GM23248 (cell line): ENCODE measurements at regions not wholly inside any gene's neighbourhood (a gene's known extent, or its start where the extent isn't known, plus 50 kb on each side); places are given as distances from the start of the nearest gene placed in this dataset.

Source experiments
- DNase-seq: peaks from one replicate; pipeline ENCODE4 v3.0.0-alpha.2; 2015
- H2AFZ ChIP-seq: fragments of 200-600 bp; sonication (generic); 2 replicates; pipeline ENCODE4 v1.6.1; 2016; ENCODE audit warnings: antibody characterized with exemption
- H3F3A ChIP-seq: fragments of 200-600 bp; sonication (generic); 2 replicates; pipeline ENCODE4 v1.6.1; 2016; ENCODE audit warnings: mild to moderate bottlenecking, antibody characterized with exemption, mixed run types; ENCODE audit not compliant: insufficient read depth
- H3K27ac ChIP-seq: fragments of 200-600 bp; sonication (generic); 2 replicates; pipeline ENCODE4 v1.5.1; 2016; ENCODE audit warnings: mild to moderate bottlenecking
- H3K27me3 ChIP-seq: fragments of 200-600 bp; sonication (generic); replicated peaks from 2 replicates; pipeline ENCODE4 v1.6.1; 2016; ENCODE audit warnings: mild to moderate bottlenecking; ENCODE audit not compliant: insufficient read depth
- H3K36me3 ChIP-seq: fragments of 200-600 bp; sonication (generic); 2 replicates; pipeline ENCODE4 v1.6.1; 2016; ENCODE audit warnings: low read depth, mild to moderate bottlenecking
- H3K4me1 ChIP-seq: fragments of 200-600 bp; sonication (generic); 2 replicates; pipeline ENCODE4 v1.6.1; 2016; ENCODE audit warnings: mild to moderate bottlenecking; ENCODE audit not compliant: insufficient read depth
- H3K4me2 ChIP-seq: fragments of 200-600 bp; sonication (generic); one replicate; pipeline ENCODE4 v1.6.1; 2016; ENCODE audit warnings: mild to moderate bottlenecking; ENCODE audit not compliant: unreplicated experiment
- H3K4me3 ChIP-seq: fragments of 200-600 bp; sonication (generic); 2 replicates; pipeline ENCODE4 v1.5.1; 2016; ENCODE audit warnings: mild to moderate bottlenecking
- H3K79me2 ChIP-seq: fragments of 200-600 bp; sonication (generic); 2 replicates; pipeline ENCODE4 v1.6.1; 2016; ENCODE audit warnings: mild to moderate bottlenecking; ENCODE audit not compliant: insufficient read depth
- H3K9ac ChIP-seq: fragments of 200-600 bp; sonication (generic); 2 replicates; pipeline ENCODE4 v1.6.1; 2016; ENCODE audit warnings: mild to moderate bottlenecking
- H3K9me2 ChIP-seq: fragments of 200-600 bp; sonication (generic); 2 replicates; pipeline ENCODE4 v1.6.1; 2016; ENCODE audit warnings: mixed run types, mild to moderate bottlenecking, moderate library complexity; ENCODE audit not compliant: insufficient read depth
- H3K9me3 ChIP-seq: fragments of 200-600 bp; sonication (generic); one replicate; pipeline ENCODE4 v1.6.1; 2017; ENCODE audit warnings: low read depth
- H4K20me1 ChIP-seq: fragments of 200-600 bp; sonication (generic); 2 replicates; pipeline ENCODE4 v1.6.0; 2016; ENCODE audit not compliant: insufficient read depth
- EZH2 ChIP-seq: fragments of 200-600 bp; sonication (generic); IDR thresholded peaks from 2 replicates; pipeline ENCODE4 v1.6.1; 2018; ENCODE audit warnings: antibody characterized with exemption, mild to moderate bottlenecking; ENCODE audit not compliant: insufficient read depth, poor library complexity, severe bottlenecking
- EZH2phosphoT487 ChIP-seq: fragments of 200-600 bp; sonication (generic); IDR thresholded peaks from 2 replicates; pipeline ENCODE4 v1.6.1; 2018; ENCODE audit warnings: antibody characterized with exemption, moderate library complexity, mild to moderate bottlenecking, low read depth; ENCODE audit not compliant: insufficient read depth
- WGBS, 2 experiments: methylation state at CpG; one replicate each; pipeline ENCODE4 v1.1.6; 2015 to 2017; ENCODE audit warnings: low lambda C conversion rate in 2 of 2, low coverage in 1 of 2; ENCODE audit errors: missing lambda C conversion rate in 2 of 2; 5-methylcytosine and 5-hydroxymethylcytosine counted together
- in situ Hi-C: fragments of 300-500 bp; cut with MboI; formaldehyde crosslinking; loops from 2 replicates; pipeline ENCODE4 v1.15.0; 2020

DNA sequence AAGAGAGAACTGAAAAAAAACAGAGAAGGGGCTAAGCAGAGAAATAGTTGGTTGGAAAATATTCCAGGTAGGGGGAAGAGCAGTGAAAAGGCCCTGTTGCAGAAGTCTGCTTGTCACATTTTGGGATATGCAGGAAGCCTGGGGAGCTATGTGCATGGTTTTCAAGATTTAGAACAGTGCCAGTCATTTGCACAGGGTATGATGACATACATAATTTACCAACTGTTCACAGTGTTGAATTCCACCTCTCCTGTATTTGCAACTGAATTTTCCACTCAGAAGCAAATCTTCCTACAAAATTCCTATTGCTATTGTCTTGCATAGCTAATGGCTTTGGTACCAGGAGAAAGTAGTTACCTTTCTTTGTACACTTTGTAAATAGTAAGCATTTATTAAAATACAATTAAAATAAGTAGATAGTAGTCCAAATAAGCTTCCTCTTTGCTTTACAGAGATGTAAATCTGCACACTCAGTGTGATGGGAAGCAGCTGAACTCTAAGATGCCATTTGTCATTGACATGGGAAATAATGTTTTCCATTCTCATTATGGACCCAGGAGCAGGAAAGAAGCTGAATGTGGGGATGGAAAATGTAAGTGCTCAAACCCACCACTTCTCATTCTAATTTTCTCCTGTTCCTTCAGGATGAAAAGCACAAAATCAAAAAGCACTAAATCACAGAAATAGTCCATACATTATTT, 177.4 kb downstream of the BTG1 start:
- Histone ChIP-seq H3K4me3 (no peak overlapping the region), H3K9ac (no peak overlapping the region), H3K4me1 (no peaks in the 10 kb centered on the region), H2AFZ (no peak overlapping the region), H3K4me2 (no peak overlapping the region), H3K36me3 (no peaks in the 10 kb centered on the region), H3K79me2 (no peaks in the 10 kb centered on the region), H3K9me3 (no peaks in the 10 kb centered on the region), H3K27me3 (no peaks in the 10 kb centered on the region), H3K9me2 (no peaks in the 10 kb centered on the region), H3F3A (no peaks in the 10 kb centered on the region), H4K20me1 (no peaks in the 10 kb centered on the region), H3K27ac (no peak overlapping the region)
- in situ Hi-C loops = no loop called here
- no peak for DNase-seq
- TF ChIP-seq EZH2phosphoT487 (no peak), EZH2 (no peak)

DNA sequence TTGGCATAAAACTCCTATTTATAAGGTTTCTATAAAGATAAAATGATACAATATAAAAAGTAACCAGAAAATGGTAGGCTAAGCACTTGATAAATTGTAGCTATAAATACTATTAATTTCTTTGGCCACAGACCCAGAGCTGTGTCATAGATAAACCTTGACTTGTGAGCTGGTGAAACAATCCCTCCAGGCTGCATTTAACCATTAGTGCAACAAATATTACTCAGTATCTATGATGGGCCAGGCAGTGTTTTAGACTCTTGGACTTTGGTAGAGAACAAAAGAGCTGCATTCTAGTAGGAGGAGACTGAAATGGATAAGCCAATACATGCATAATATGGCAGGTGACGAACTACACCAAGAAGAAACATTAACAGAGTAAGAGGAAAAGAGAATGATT, 178.1 kb downstream of the BTG1 start:
- 91 to 96% methylated on average over 1 of the region's 1 CpG for WGBS, 2 experiments
- no peak overlapping the region for H3K9ac ChIP-seq
- no peak overlapping the region for H3K27ac ChIP-seq
- H3K27me3 ChIP-seq = no peaks in the 10 kb centered on the region
- no peaks in the 10 kb centered on the region for H3K4me1 ChIP-seq
- no peaks in the 10 kb centered on the region for H3K36me3 ChIP-seq
- no peak overlapping the region for H3K4me2 ChIP-seq
- TF ChIP-seq EZH2 (no peak), EZH2phosphoT487 (no peak)
- no peak overlapping the region for H2AFZ ChIP-seq
- no peaks in the 10 kb centered on the region for H3K9me2 ChIP-seq
- H3F3A ChIP-seq = no peaks in the 10 kb centered on the region
- no peaks in the 10 kb centered on the region for H3K79me2 ChIP-seq
- in situ Hi-C loops = no loop called here
- H4K20me1 ChIP-seq = no peaks in the 10 kb centered on the region
- no peak for DNase-seq
- no peak overlapping the region for H3K4me3 ChIP-seq
- no peaks in the 10 kb centered on the region for H3K9me3 ChIP-seq

GRCh38 chr12:91965781-91966180, 179.9 kb downstream of the BTG1 start:
- H3K9ac ChIP-seq = no peak overlapping the region
- H3K36me3 ChIP-seq = no peaks in the 10 kb centered on the region
- H4K20me1 ChIP-seq = no peaks in the 10 kb centered on the region
- no peak overlapping the region for H3K4me2 ChIP-seq
- no peak overlapping the region for H3K4me3 ChIP-seq
- no peaks in the 10 kb centered on the region for H3K27me3 ChIP-seq
- in situ Hi-C loops = no loop called here
- H2AFZ ChIP-seq = no peak overlapping the region
- no peaks in the 10 kb centered on the region for H3K4me1 ChIP-seq
- no peaks in the 10 kb centered on the region for H3F3A ChIP-seq
- H3K9me3 ChIP-seq = no peaks in the 10 kb centered on the region
- TF ChIP-seq EZH2phosphoT487 = no peak
- no peak for TF ChIP-seq EZH2
- no peaks in the 10 kb centered on the region for H3K9me2 ChIP-seq
- WGBS, 2 experiments = 63 to 69% methylated on average over 1 of the region's 1 CpG
- H3K27ac ChIP-seq = no peak overlapping the region
- no peak for DNase-seq
- no peaks in the 10 kb centered on the region for H3K79me2 ChIP-seq

DNA sequence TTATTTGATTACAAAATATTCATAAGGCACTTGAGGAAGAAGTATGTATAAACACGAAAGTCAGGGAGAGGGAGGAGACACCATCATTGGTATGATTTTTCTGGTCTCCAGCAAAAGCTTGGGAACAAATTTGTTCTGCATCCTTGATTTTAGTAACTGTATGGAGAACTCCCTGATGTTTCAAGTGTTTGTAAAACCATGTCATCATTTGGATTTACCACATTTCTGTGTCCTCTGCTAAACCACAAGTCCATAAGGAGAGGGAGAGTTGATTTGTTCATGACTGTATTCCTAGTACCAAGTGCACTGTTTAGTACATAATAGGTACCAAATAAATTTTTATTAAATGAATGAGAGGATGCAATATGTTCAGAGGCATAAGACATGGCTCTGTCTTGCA, 181.1 kb downstream of the BTG1 start:
- H3K9me2 ChIP-seq = no peaks in the 10 kb centered on the region
- no peak overlapping the region for H2AFZ ChIP-seq
- H3K27ac ChIP-seq = no peak overlapping the region
- no peak overlapping the region for H3K4me2 ChIP-seq
- H3K9ac ChIP-seq = no peak overlapping the region
- H3K9me3 ChIP-seq = no peaks in the 10 kb centered on the region
- H3K4me3 ChIP-seq = no peak overlapping the region
- H3K36me3 ChIP-seq = no peaks in the 10 kb centered on the region
- TF ChIP-seq EZH2 = no peak
- no peak for TF ChIP-seq EZH2phosphoT487
- H3K4me1 ChIP-seq = no peaks in the 10 kb centered on the region
- in situ Hi-C loops = no loop called here
- no peaks in the 10 kb centered on the region for H3K79me2 ChIP-seq
- H3F3A ChIP-seq = no peaks in the 10 kb centered on the region
- H3K27me3 ChIP-seq = no peaks in the 10 kb centered on the region
- WGBS, 2 experiments = 85 to 88% methylated on average over 1 of the region's 1 CpG
- no peaks in the 10 kb centered on the region for H4K20me1 ChIP-seq
- DNase-seq = no peak

DNA sequence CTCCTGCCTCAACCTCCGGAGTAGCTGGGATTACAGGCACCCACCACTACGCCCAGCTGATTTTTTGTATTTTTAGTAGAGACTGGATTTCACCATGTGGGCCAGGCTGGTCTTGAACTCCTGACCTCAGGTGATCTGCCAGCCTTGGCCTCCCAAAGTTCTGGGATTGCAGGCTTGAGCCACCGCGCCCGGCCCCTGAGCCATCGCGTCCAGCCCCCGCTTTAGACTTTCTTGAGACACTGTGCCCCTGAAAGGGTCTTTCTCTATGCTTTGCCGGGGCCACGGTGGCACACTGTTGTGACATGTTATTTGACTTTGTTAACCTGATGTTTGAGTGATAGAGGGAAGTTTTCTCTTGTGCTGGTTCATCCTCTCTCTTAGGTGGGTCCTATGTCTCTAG, 186.4 kb downstream of the BTG1 start:
- in situ Hi-C loops = no loop called here
- Histone ChIP-seq H3K27ac (no peak overlapping the region), H3K4me2 (no peak overlapping the region), H3K36me3 (no peaks in the 10 kb centered on the region), H3K27me3 (no peaks in the 10 kb centered on the region), H4K20me1 (no peaks in the 10 kb centered on the region), H3K9ac (no peak overlapping the region), H3F3A (no peaks in the 10 kb centered on the region), H3K9me3 (no peaks in the 10 kb centered on the region), H3K9me2 (no peaks in the 10 kb centered on the region), H3K4me1 (no peaks in the 10 kb centered on the region), H3K79me2 (no peaks in the 10 kb centered on the region), H2AFZ (no peak overlapping the region), H3K4me3 (no peak overlapping the region)
- DNase-seq = no peak
- WGBS, 2 experiments = 91 to 95% methylated on average over 5 to 10 of the region's 10 CpGs
- TF ChIP-seq EZH2 (no peak), EZH2phosphoT487 (no peak)
